DMS53 treated with DMSO at 0.1 percent for 48 hours (cell line): ENCODE measurements at regions not wholly inside any gene's neighbourhood (a gene's known extent, or its start where the extent isn't known, plus 50 kb on each side); places are given as distances from the start of the nearest gene placed in this dataset.

Experiments used
- DNase-seq: peaks from one replicate; lab custom pipeline; 2025; ENCODE audit not compliant: unreplicated experiment; lab: John Stamatoyannopoulos, UW

DNA sequence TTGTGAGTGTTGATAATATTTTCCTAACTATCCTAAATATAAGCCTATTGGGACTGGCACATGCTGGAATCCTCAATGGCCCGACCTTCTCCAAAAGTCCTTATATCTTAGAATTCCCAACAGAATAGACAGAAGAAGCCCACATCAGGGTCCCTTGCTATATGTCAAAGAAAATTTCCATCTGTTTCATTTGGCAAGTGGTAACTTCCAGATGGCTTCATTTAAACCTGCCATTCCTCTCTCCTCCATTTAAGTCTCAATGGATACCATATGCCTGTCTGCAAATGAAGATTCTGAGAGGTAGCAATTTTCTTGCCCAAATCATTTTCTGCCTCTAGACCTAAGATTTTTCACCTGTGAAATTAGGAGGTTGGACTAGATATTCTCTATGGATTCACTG is 73.1 kb upstream of the KCNA4 start:
- no peak for DNase-seq

GRCh38 chr11:30091246-30091645 is 74.4 kb upstream of the KCNA4 start:
- DNase-seq: no peak

DNA sequence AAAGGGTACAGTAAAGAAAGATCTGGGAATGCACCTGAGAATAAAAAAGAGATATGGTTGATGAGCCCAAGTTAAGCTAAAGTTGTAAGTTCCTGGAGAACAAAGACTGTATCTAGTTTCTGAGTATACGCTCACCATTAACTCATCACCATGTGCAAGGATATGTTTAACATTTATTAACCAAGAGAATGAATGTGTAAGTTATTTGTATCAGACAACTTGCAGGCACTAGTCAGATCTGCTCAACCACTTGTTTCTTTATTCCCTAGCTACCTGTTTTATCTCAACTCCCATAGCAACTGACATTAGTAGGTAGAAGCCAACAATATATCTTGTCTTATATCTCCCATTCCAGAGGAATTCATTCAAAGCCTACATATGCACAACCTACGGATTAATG is 74.9 kb upstream of the KCNA4 start:
- no peak for DNase-seq

DNA sequence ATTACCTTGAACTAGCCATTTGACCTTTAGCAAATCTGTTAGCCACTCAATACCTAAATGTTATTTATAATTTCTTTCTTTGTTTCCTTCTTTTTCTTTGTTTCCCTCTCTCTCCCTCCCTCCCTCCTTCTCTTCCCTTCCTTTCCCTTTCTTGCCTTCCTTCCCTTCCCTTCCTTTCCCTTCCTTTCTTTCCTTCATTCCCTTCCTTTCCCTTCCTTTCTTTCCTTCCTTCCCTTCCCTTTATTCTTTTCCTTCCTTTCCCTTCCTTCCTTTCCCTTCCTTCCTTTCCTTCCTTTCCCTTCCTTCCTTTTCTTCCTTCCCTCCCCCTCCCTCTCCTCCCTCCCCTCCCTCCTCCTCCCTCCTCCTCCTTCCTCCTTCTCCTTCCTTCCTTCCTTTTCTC is 75.7 kb upstream of the KCNA4 start:
- no peak for DNase-seq

GRCh38 chr11:30100495-30100894 is 83.7 kb upstream of the KCNA4 start:
- no peak for DNase-seq

- no peak for DNase-seq
These were observed 89.7 kb upstream of the KCNA4 start for GRCh38 chr11:30106222-30107181.

DNA sequence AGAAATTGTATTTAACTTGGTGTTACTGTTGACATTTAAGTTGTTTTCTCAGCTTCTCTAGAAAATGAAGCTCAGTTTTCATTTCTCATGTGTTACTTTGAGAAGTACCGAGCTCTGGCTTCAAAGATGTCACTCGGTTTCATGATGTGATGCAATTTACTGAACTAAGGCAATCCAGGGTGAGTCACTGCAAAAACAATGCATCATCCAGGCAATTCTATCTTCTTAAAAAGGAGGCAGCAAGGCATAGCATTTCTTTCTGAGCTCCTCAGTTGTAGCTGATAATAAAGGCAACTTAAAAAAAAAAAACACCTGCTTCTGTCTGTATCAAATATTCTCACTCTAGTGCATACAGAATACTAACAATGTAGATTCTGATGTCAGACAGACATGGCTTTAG is 91.1 kb upstream of the KCNA4 start:
- DNase-seq: peak; percentile 6

GRCh38 chr11:30109774-30110173 is 92.9 kb upstream of the KCNA4 start:
- DNase-seq: no peak

DNA sequence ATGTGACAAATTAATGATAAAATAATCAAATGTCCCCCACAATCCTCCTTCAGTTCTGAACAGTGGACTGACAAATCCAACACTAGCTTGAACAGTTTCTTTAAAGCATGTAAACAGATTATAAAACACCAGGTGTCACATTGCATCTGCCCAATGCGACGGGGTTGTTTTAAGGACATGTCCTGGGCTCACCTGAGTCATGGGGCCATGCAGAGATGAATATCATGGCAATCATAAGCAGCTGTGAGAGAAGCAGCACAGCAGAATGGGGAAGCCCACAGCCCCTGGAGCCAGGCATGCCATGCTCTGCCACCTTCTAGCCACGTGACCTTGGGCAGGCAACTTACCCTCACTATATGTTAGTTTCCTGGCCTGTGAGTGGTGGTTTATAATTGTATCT is 93.9 kb upstream of the KCNA4 start:
- no peak for DNase-seq

GRCh38 chr11:30111786-30112185 is 95.0 kb upstream of the KCNA4 start:
- DNase-seq: no peak

DNA sequence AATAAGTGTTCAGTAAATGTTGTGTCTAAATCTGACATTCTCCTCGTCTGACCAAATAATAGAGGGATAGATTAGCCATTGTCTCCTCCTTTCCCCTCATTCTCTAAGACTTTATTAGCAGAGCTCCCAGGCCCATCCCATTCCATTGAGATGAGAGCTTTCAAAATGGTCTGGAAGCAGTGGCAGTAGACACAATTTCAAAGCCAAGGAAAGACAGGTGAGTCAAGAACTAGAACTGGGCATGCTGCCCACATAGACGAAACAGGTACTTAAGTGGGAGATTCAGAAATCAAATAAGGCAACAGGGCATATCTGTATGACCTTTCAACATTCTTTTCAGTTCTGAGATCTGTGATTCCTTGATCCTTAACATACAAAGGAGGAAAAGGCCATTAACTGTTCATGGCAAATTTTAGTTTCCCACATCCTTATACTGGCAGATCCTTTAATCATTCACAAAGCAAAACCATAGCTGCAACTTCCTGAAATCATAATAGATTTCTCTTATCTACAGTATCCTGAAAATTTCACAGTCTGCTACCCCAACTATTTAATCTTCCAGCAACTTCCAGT is 96.6 kb upstream of the KCNA4 start:
- no peak for DNase-seq

DNA sequence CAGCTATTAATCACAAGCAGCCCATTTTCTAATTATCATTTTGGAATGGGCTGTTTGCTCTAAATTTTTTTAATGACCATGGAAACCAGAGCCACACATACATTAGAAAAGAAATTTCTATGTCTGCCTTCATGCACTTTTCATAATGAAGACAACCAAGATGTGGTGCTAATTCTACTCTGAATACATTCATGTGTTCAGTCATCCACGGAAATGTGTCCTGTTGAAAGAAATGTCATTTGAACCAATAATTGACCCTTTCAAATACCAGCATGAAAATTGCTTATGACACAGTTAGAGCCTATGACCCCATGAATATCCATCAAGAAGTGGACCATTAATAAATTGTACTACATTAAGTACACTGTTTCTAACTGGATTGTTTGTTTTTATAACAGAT is 99.7 kb upstream of the KCNA4 start:
- no peak for DNase-seq

GRCh38 chr11:30120045-30120589 is 103.3 kb upstream of the KCNA4 start:
- DNase-seq: no peak

GRCh38 chr11:30125456-30125855 is 105.4 kb upstream of the FSHB start:
- no peak for DNase-seq

GRCh38 chr11:30128269-30128932 is 102.4 kb upstream of the FSHB start:
- peak; percentile 31 for DNase-seq

DNA sequence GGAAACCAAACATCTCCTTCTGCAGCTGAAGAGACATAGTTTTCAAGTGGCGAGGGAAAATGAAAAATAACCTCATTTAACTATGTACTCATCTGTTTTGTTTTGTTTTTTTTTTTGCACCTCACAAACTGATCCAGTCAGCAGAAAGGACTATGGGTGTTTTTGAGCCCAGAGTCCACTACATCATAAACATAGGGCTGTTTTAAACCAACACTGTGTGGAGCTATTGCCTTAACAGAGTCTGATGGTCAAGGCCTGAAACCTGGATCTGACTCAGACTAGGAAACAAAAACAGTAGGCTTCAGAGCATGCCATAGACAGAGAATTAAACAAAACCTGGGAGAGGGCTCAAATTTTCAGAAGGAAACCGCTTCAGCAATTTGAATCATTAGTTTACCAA is 99.3 kb upstream of the FSHB start:
- DNase-seq: peak; percentile 28

- DNase-seq: no peak
These were observed 97.5 kb upstream of the FSHB start for GRCh38 chr11:30133281-30133680.

DNA sequence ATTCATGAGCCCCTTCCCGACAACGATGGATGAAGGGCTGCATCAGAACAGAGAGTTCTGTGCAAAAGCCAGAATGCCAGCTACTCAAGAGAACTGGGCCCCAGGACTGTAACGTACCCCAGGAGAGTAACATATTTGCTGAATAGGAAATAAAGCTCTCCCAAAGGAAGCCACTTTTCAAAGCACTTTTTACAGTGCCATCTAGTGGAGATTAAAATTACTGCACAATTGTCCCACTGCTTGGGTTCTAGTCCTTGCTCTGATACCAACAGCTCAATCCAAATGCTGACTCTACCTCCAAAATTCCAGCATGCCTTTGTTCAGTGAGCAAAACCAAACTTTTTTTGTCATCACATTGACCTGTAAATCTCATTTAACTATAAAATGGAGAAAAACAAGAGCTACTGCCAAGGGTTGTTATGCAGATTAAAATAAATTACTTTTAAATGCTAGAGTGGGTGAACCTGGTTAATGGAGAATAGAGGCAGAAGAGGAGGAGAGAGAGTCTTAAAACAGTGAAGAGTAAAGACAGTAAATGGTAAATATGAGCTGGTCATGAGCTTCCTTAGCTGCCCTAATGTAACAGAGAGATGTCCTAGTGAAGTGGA is 87.6 kb upstream of the FSHB start:
- DNase-seq: peak; percentile 20

GRCh38 chr11:30147293-30147692 is 83.5 kb upstream of the FSHB start:
- DNase-seq: no peak

GRCh38 chr11:30149998-30150397 is 80.8 kb upstream of the FSHB start:
- no peak for DNase-seq

- DNase-seq: no peak
These were observed 80.4 kb upstream of the FSHB start for GRCh38 chr11:30150425-30150824.
